ENCODE measurements at regions not wholly inside any gene's neighbourhood (a gene's known extent, or its start where the extent isn't known, plus 50 kb on each side); places are given as distances from the start of the nearest gene placed in this dataset.

- TF ChIP-seq CTCF (optimal IDR thresholded peaks at IDR 0.05 in 1 of 3, IDR thresholded peaks at IDR 0.05 in 1 of 3, conservative IDR thresholded peaks at IDR 0.05 in 1 of 3; ENCODE audit: extremely low read depth in 1 of 3, insufficient read depth in 2 of 3, low read length in 3 of 3) (no peak), EZH2 (IDR thresholded peaks at IDR 0.05; ENCODE audit: low read length) (no peak)
These were observed 261.9 kb upstream of the MOCS1 start for GRCh38 chr6:40196135-40196518.

All from keratinocyte (primary cell).